ENCODE measurements at regions not wholly inside any gene's neighbourhood (a gene's known extent, or its start where the extent isn't known, plus 50 kb on each side); places are given as distances from the start of the nearest gene placed in this dataset.
"Not testable (repeated sequence)": the region's sequence is repeated elsewhere in the genome, so short reads cannot be mapped to it uniquely, and the experiment has no call there.

GRCh38 chr7:6882321-6882721, 56.2 kb upstream of the CCZ1B start:
- DNase-seq (ENCODE audit: low spot score), result not testable (repeated sequence)

- not testable (repeated sequence) for DNase-seq (ENCODE audit: low spot score)
These were observed 57.7 kb upstream of the CCZ1B start for GRCh38 chr7:6883756-6884155.

- DNase-seq (ENCODE audit: low spot score), result no peak
These were observed 60.1 kb upstream of the CCZ1B start for GRCh38 chr7:6886198-6886597.

GRCh38 chr7:6888267-6889045, 62.4 kb upstream of the CCZ1B start:
- DNase-seq (ENCODE audit: low spot score), result not testable (repeated sequence)

- DNase-seq (ENCODE audit: low spot score), result no peak
These were observed 63.3 kb upstream of the CCZ1B start for GRCh38 chr7:6889252-6889812.

- not testable (repeated sequence) for DNase-seq (ENCODE audit: low spot score)
These were observed 76.0 kb upstream of the CCZ1B start for GRCh38 chr7:6902097-6902518.

GRCh38 chr7:6903289-6903688, 77.2 kb upstream of the CCZ1B start:
- DNase-seq (ENCODE audit: low spot score), result not testable (repeated sequence)

GRCh38 chr7:6903792-6904191, 77.7 kb upstream of the CCZ1B start:
- not testable (repeated sequence) for DNase-seq (ENCODE audit: low spot score)

- DNase-seq (ENCODE audit: low spot score), result no peak
These were observed 91.2 kb upstream of the CCZ1B start for GRCh38 chr7:6917258-6917657.

- DNase-seq (ENCODE audit: low spot score), result not testable (repeated sequence)
These were observed 93.1 kb upstream of the CCZ1B start for GRCh38 chr7:6919169-6919568.

GRCh38 chr7:6924523-6924922, 98.4 kb upstream of the CCZ1B start:
- DNase-seq (ENCODE audit: low spot score), result not testable (repeated sequence)

- not testable (repeated sequence) for DNase-seq (ENCODE audit: low spot score)
These were observed 100.4 kb upstream of the CCZ1B start for GRCh38 chr7:6926193-6927174.

- DNase-seq (ENCODE audit: low spot score), result not testable (repeated sequence)
These were observed 101.6 kb upstream of the CCZ1B start for GRCh38 chr7:6927643-6928042.

GRCh38 chr7:6929588-6929987, 103.5 kb upstream of the CCZ1B start:
- not testable (repeated sequence) for DNase-seq (ENCODE audit: low spot score)

GRCh38 chr7:6930081-6930635, 104.1 kb upstream of the CCZ1B start:
- not testable (repeated sequence) for DNase-seq (ENCODE audit: low spot score)

- not testable (repeated sequence) for DNase-seq (ENCODE audit: low spot score)
These were observed 104.7 kb upstream of the CCZ1B start for GRCh38 chr7:6930787-6931186.

- DNase-seq (ENCODE audit: low spot score), result not testable (repeated sequence)
These were observed 105.4 kb upstream of the CCZ1B start for GRCh38 chr7:6931456-6931855.

- not testable (repeated sequence) for DNase-seq (ENCODE audit: low spot score)
These were observed 108.0 kb upstream of the CCZ1B start for GRCh38 chr7:6933954-6934632.

- no peak for DNase-seq (ENCODE audit: low spot score)
These were observed 108.9 kb upstream of the CCZ1B start for GRCh38 chr7:6934981-6935380.

- not testable (repeated sequence) for DNase-seq (ENCODE audit: low spot score)
These were observed 110.6 kb upstream of the CCZ1B start for GRCh38 chr7:6936626-6937025.

GRCh38 chr7:6937746-6938145, 111.7 kb upstream of the CCZ1B start:
- not testable (repeated sequence) for DNase-seq (ENCODE audit: low spot score)

Data from H4 (cell line).